Sigmoid colon (tissue), 6 donors: ENCODE measurements at regions not wholly inside any gene's neighbourhood (a gene's known extent, or its start where the extent isn't known, plus 50 kb on each side); places are given as distances from the start of the nearest gene placed in this dataset.
"Not testable (repeated sequence)": the region's sequence is repeated elsewhere in the genome, so short reads cannot be mapped to it uniquely, and the experiment has no call there.

Experiments used
- DNase-seq: peaks from one replicate; pipeline ENCODE4 v3.0.0-alpha.2; 2019
- H3K27ac ChIP-seq, 4 donors: fragments of 200-600 bp; sonication (generic); one replicate each; pipeline ENCODE4 v1.5.1; 2016 to 2019; ENCODE audit warnings: mild to moderate bottlenecking in 1 of 4
- H3K27me3 ChIP-seq, 3 donors: fragments of 200-600 bp; sonication (generic); one replicate each; pipeline ENCODE4 v1.5.1; 2019; ENCODE audit warnings: mild to moderate bottlenecking in 1 of 3
- H3K36me3 ChIP-seq, 4 donors: fragments of 200-600 bp; sonication (generic); one replicate each; pipeline ENCODE4 v1.5.1; 2016 to 2019
- H3K4me1 ChIP-seq, 4 donors: fragments of 200-600 bp; sonication (generic); one replicate each; pipeline ENCODE4 v1.5.1; 2017 to 2019
- H3K4me3 ChIP-seq, 4 donors: fragments of 200-600 bp; sonication (generic); one replicate each; pipeline ENCODE4 v1.5.1; 2017 to 2019; ENCODE audit warnings: mild to moderate bottlenecking in 2 of 4, moderate library complexity in 1 of 4
- H3K9me3 ChIP-seq, 4 donors: fragments of 200-600 bp in 3 of 4; sonication (generic) in 3 of 4; one replicate each; pipeline versions ENCODE4 v1.5.1 to v1.6.1; 2013 to 2019
- CTCF ChIP-seq, 4 experiments: fragments of 450-650 bp in 3 of 4; fragments of 200-600 bp in 1 of 4; IDR thresholded peaks; one replicate each; pipeline ENCODE4 v1.5.1; 2016 to 2019; ENCODE audit warnings: antibody characterized with exemption in 4 of 4, mild to moderate bottlenecking in 3 of 4, moderate library complexity in 2 of 4
- EP300 ChIP-seq, 4 donors: sonication (generic); formaldehyde crosslinking; IDR thresholded peaks; one replicate each; pipeline ENCODE4 v1.6.1; 2017; ENCODE audit warnings: antibody characterized with exemption in 4 of 4
- POLR2A ChIP-seq, 2 donors: fragments of 450-650 bp; IDR thresholded peaks; one replicate each; pipeline ENCODE4 v1.6.1; 2016; ENCODE audit warnings: antibody characterized with exemption in 2 of 2, mild to moderate bottlenecking in 2 of 2, moderate library complexity in 2 of 2
- POLR2AphosphoS5 ChIP-seq, 4 donors: sonication (generic); formaldehyde crosslinking; IDR thresholded peaks; one replicate each; pipeline ENCODE4 v1.6.1; 2017; ENCODE audit warnings: antibody characterized with exemption in 4 of 4
- WGBS, 2 donors: extraction: QIAGEN DNeasy Blood & Tissue Kit; methylation state at CpG; one replicate each; pipeline ENCODE4 v1.1.7; 2013; 5-methylcytosine and 5-hydroxymethylcytosine counted together
- intact Hi-C: fragments of 100-400 bp; cut with DNase I; formaldehyde crosslinking; loops from one replicate; pipeline ENCODE4 v1.15.1; 2023
- donor health status: healthy with polysubstance abuse.
- donor health status: healthy.

- Histone ChIP-seq H3K27me3 (no peaks in the 10 kb centered on the region), H3K36me3 (no peaks in the 10 kb centered on the region), H3K27ac (no peak overlapping the region), H3K4me1 (no peaks in the 10 kb centered on the region), H3K4me3 (no peak overlapping the region), H3K9me3 (no peaks in the 10 kb centered on the region)
- intact Hi-C loops: no loop called here
- 73 to 81% methylated on average over 8 of the region's 8 CpGs for WGBS, 2 donors
- TF ChIP-seq CTCF (IDR thresholded peaks at IDR 0.05) (no peak), POLR2A (IDR thresholded peaks at IDR 0.05) (no peak), POLR2AphosphoS5 (IDR thresholded peaks at IDR 0.05) (no peak), EP300 (IDR thresholded peaks at IDR 0.05) (no peak)
- DNase-seq: no peak
Observed at GRCh38 chr14:49036984-49037516, 549.1 kb downstream of the RPS29 start.

- Histone ChIP-seq H3K4me1 (no peaks in the 10 kb centered on the region), H3K27ac (no peak overlapping the region), H3K36me3 (no peaks in the 10 kb centered on the region), H3K27me3 (no peaks in the 10 kb centered on the region), H3K4me3 (no peak overlapping the region), H3K9me3 (no peaks in the 10 kb centered on the region)
- intact Hi-C loops: no loop called here
- WGBS, 2 donors: 68 to 82% methylated on average over 5 of the region's 5 CpGs
- DNase-seq: no peak
- no peak for TF ChIP-seq POLR2AphosphoS5 (IDR thresholded peaks at IDR 0.05)
- no peak for TF ChIP-seq CTCF (IDR thresholded peaks at IDR 0.05)
Observed at GRCh38 chr14:49036266-49036665, 549.9 kb downstream of the RPS29 start.

- intact Hi-C loops: no loop called here
- 80 to 89% methylated on average over 8 of the region's 8 CpGs for WGBS, 2 donors
Observed at GRCh38 chr14:49033131-49033530, 553.0 kb downstream of the RPS29 start.

GRCh38 chr14:49031710-49032109 lies 554.5 kb downstream of the RPS29 start:
- H3K36me3 ChIP-seq, H3K27me3 ChIP-seq, H3K9me3 ChIP-seq, DNase-seq, H3K4me3 ChIP-seq, intact Hi-C loops, H3K27ac ChIP-seq, H3K4me1 ChIP-seq: not testable (repeated sequence)
- 63 to 77% methylated on average over 6 of the region's 6 CpGs for WGBS, 2 donors

More at GRCh38 chr14:49033131-49033530, 553.0 kb downstream of the RPS29 start:
- Histone ChIP-seq H3K27me3 (no peaks in the 10 kb centered on the region), H3K4me3 (no peak overlapping the region), H3K9me3 (no peaks in the 10 kb centered on the region), H3K36me3 (no peaks in the 10 kb centered on the region), H3K27ac (no peak overlapping the region), H3K4me1 (no peaks in the 10 kb centered on the region)
- no peak for DNase-seq
- TF ChIP-seq POLR2AphosphoS5 (IDR thresholded peaks at IDR 0.05) (no peak), EP300 (IDR thresholded peaks at IDR 0.05) (no peak)

GRCh38 chr14:49019467-49020115 lies 566.6 kb downstream of the RPS29 start:
- Histone ChIP-seq H3K4me1 (no peaks in the 10 kb centered on the region), H3K27me3 (no peaks in the 10 kb centered on the region), H3K27ac (no peak overlapping the region), H3K9me3 (no peaks in the 10 kb centered on the region), H3K36me3 (no peaks in the 10 kb centered on the region), H3K4me3 (no peak overlapping the region)
- TF ChIP-seq POLR2A (IDR thresholded peaks at IDR 0.05) (no peak), POLR2AphosphoS5 (IDR thresholded peaks at IDR 0.05) (no peak)
- DNase-seq: no peak
- 37 to 55% methylated on average over 1 of the region's 1 CpG for WGBS, 2 donors
- intact Hi-C loops: no loop called here

- no peaks in the 10 kb centered on the region for H3K27me3 ChIP-seq
- intact Hi-C loops: no loop called here
- WGBS, 2 donors: 48 to 61% methylated on average over 5 of the region's 5 CpGs
- H3K4me3 ChIP-seq: no peak overlapping the region
- DNase-seq: no peak
- no peak for TF ChIP-seq POLR2AphosphoS5 (IDR thresholded peaks at IDR 0.05)
- H3K27ac ChIP-seq: no peak overlapping the region
- H3K4me1 ChIP-seq: no peaks in the 10 kb centered on the region
- no peaks in the 10 kb centered on the region for H3K9me3 ChIP-seq
- no peaks in the 10 kb centered on the region for H3K36me3 ChIP-seq
Observed at GRCh38 chr14:49017447-49017846, 568.7 kb downstream of the RPS29 start.

- no peak for TF ChIP-seq EP300 (IDR thresholded peaks at IDR 0.05)
- no peak for TF ChIP-seq POLR2AphosphoS5 (IDR thresholded peaks at IDR 0.05)
- TF ChIP-seq CTCF (IDR thresholded peaks at IDR 0.05): no peak
- no peak for TF ChIP-seq POLR2A (IDR thresholded peaks at IDR 0.05)
- H3K4me3 ChIP-seq: no peak overlapping the region
- no peaks in the 10 kb centered on the region for H3K4me1 ChIP-seq
- H3K9me3 ChIP-seq: no peaks in the 10 kb centered on the region
- DNase-seq: no peak
- no peak overlapping the region for H3K27ac ChIP-seq
- WGBS, 2 donors: 63 to 79% methylated on average over 2 of the region's 2 CpGs
- no peaks in the 10 kb centered on the region for H3K36me3 ChIP-seq
- intact Hi-C loops: no loop called here
- H3K27me3 ChIP-seq: no peaks in the 10 kb centered on the region
Observed at GRCh38 chr14:49016381-49016780, 569.8 kb downstream of the RPS29 start.
